Testis (tissue), 2 donors: ENCODE measurements at regions not wholly inside any gene's neighbourhood (a gene's known extent, or its start where the extent isn't known, plus 50 kb on each side); places are given as distances from the start of the nearest gene placed in this dataset.
"Not testable (repeated sequence)": the region's sequence is repeated elsewhere in the genome, so short reads cannot be mapped to it uniquely, and the experiment has no call there.

Experiments
- DNase-seq: peaks from one replicate; pipeline ENCODE4 v3.0.0-alpha.2; 2019
- H3K27ac ChIP-seq, 2 donors: fragments of 200-600 bp; sonication (generic); one replicate each; pipeline ENCODE4 v1.5.1; 2019
- H3K27me3 ChIP-seq: fragments of 200-600 bp; sonication (generic); one replicate; pipeline ENCODE4 v1.5.1; 2019
- H3K36me3 ChIP-seq: fragments of 200-600 bp; sonication (generic); one replicate; pipeline ENCODE4 v1.5.1; 2017; ENCODE audit warnings: low read depth; ENCODE audit errors: missing control alignments
- H3K4me1 ChIP-seq: fragments of 200-600 bp; sonication (generic); one replicate; pipeline ENCODE4 v1.5.1; 2019
- H3K4me3 ChIP-seq, 2 donors: fragments of 200-600 bp; sonication (generic); one replicate each; pipeline ENCODE4 v1.5.1; 2017 to 2019
- H3K9me3 ChIP-seq: fragments of 200-600 bp; sonication (generic); one replicate; pipeline ENCODE4 v1.5.1; 2017
- CTCF ChIP-seq, 3 experiments: fragments of 450-650 bp in 2 of 3; fragments of 200-600 bp in 1 of 3; sonication (generic) in 1 of 3; IDR thresholded peaks; one replicate each; pipeline ENCODE4 v1.5.1; 2016 to 2019; ENCODE audit warnings: antibody characterized with exemption in 3 of 3, mild to moderate bottlenecking in 2 of 3, moderate library complexity in 1 of 3
- POLR2A ChIP-seq: fragments of 450-650 bp; IDR thresholded peaks from one replicate; pipeline ENCODE4 v1.6.1; 2017; ENCODE audit warnings: antibody characterized with exemption, mild to moderate bottlenecking, moderate library complexity
- WGBS, 2 donors: methylation state at CpG; one replicate each; pipeline ENCODE4 v1.1.5; 2018; 5-methylcytosine and 5-hydroxymethylcytosine counted together
- intact Hi-C: fragments of 100-400 bp; cut with DNase I; formaldehyde crosslinking; loops from one replicate; pipeline ENCODE4 v1.15.1; 2023; ENCODE audit warnings: low total_unique reads

DNA sequence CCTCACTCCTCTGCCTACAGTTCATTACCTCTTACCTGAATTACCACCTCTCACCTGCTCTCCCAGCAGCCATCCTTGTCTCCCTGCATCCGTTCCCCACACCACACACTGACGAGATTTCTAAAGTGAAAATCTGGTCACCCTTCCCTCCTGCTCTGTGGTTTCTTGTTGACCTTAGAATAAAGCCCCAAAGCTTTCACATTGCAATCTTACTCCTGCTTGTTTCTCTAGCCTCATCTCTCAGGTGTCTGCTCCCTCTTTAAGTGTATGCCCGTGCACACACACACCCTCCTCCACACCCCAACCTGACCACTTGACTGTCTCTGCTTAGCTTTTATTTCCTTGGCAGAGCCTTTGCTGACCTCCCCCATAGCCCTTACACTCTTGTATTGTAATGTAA is 122.0 kb upstream of the SKOR2 start:
- Histone ChIP-seq H3K4me1 (no peaks in the 10 kb centered on the region), H3K9me3 (no peaks in the 10 kb centered on the region), H3K27ac (no peak overlapping the region), H3K4me3 (no peak overlapping the region), H3K27me3 (no peaks in the 10 kb centered on the region), H3K36me3 (no peaks in the 10 kb centered on the region)
- TF ChIP-seq POLR2A (no peak), CTCF (IDR thresholded peaks at IDR 0.05) (no peak)
- WGBS, 2 donors = 79 to 85% methylated on average over 3 of the region's 3 CpGs
- intact Hi-C loops = no loop called here
- DNase-seq = no peak

- 78 to 91% methylated on average over 2 of the region's 2 CpGs for WGBS, 2 donors
- Histone ChIP-seq H3K4me3 (no peak overlapping the region), H3K27ac (no peak overlapping the region), H3K36me3 (no peaks in the 10 kb centered on the region), H3K27me3 (no peaks in the 10 kb centered on the region), H3K9me3 (no peaks in the 10 kb centered on the region), H3K4me1 (no peaks in the 10 kb centered on the region)
- TF ChIP-seq POLR2A (no peak), CTCF (IDR thresholded peaks at IDR 0.05) (no peak)
- no peak for DNase-seq
- intact Hi-C loops = no loop called here
These were observed 118.6 kb upstream of the SKOR2 start for GRCh38 chr18:47370052-47370451.

- intact Hi-C loops, H3K36me3 ChIP-seq, H3K4me1 ChIP-seq, DNase-seq, H3K27ac ChIP-seq, H3K27me3 ChIP-seq, H3K4me3 ChIP-seq, H3K9me3 ChIP-seq: not testable (repeated sequence)
- WGBS, 2 donors = 81 to 93% methylated on average over 12 to 15 of the region's 15 CpGs
These were observed 102.6 kb upstream of the SKOR2 start for GRCh38 chr18:47354061-47354460.

- H3K4me3 ChIP-seq = no peak overlapping the region
- no peaks in the 10 kb centered on the region for H3K9me3 ChIP-seq
- intact Hi-C loops = no loop called here
- H3K36me3 ChIP-seq = no peaks in the 10 kb centered on the region
- H3K4me1 ChIP-seq = no peaks in the 10 kb centered on the region
- 78 to 89% methylated on average over 1 of the region's 1 CpG for WGBS, 2 donors
- DNase-seq = no peak
- no peak for TF ChIP-seq CTCF (IDR thresholded peaks at IDR 0.05)
- no peak for TF ChIP-seq POLR2A
- H3K27me3 ChIP-seq = no peaks in the 10 kb centered on the region
- H3K27ac ChIP-seq = no peak overlapping the region
These were observed 94.6 kb upstream of the SKOR2 start for GRCh38 chr18:47346016-47346415.

DNA sequence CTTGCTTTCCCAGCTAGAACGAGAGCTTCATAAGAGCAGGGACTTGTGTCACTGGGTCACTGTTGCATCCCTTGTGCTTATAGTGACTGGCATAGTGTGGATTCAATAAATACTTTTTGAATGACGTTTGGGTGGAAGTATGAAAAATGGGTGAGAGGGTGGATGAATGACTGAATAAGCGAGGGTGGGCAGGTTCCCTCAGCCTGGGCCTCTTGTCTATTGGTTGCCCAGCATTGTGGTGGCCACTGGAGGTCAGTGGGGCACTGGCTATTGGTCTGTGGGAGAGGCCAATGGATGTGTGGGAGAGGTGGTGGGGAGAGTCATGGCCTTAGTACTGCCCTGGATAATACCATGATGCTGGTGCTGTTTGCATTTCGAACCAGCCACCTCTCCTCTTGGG is 93.8 kb upstream of the SKOR2 start:
- DNase-seq = no peak
- H3K27ac ChIP-seq = no peak overlapping the region
- TF ChIP-seq POLR2A (no peak), CTCF (IDR thresholded peaks at IDR 0.05) (no peak)
- H3K27me3 ChIP-seq = no peaks in the 10 kb centered on the region
- H3K9me3 ChIP-seq = no peaks in the 10 kb centered on the region
- no peaks in the 10 kb centered on the region for H3K36me3 ChIP-seq
- H3K4me3 ChIP-seq = no peak overlapping the region
- intact Hi-C loops = no loop called here
- WGBS, 2 donors = 81 to 90% methylated on average over 4 of the region's 4 CpGs
- H3K4me1 ChIP-seq = no peaks in the 10 kb centered on the region
